NOMO-1 (cell line): ENCODE measurements at regions not wholly inside any gene's neighbourhood (a gene's known extent, or its start where the extent isn't known, plus 50 kb on each side); places are given as distances from the start of the nearest gene placed in this dataset.
A peak's percentile ranks its signal among the peaks of the same experiment; 100 is the strongest.

Experiments used
- DNase-seq, 2 experiments: peaks; one replicate each; lab custom pipeline; 2025; ENCODE audit not compliant: unreplicated experiment in 2 of 2; lab: John Stamatoyannopoulos, UW

DNA sequence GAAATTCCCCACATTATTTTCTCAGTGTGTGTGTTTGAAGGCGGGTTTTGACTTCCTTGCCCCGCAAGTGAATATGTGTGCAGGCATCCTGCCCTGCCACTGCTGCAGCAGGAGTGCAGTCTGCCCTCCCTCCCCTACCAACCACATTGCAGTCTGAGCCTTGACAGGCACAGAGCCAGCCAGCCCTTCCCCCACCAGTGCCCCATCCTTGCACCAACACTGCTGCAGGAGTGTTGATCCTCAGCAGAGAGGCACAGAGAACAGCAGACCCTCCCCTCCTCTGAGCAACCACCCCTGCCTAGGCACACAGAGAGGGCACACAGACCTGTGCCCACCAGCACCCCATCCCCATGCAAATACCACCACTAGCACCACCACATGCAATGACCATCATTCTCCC, 683.0 kb upstream of the PKDCC start:
- DNase-seq, result no peak

DNA sequence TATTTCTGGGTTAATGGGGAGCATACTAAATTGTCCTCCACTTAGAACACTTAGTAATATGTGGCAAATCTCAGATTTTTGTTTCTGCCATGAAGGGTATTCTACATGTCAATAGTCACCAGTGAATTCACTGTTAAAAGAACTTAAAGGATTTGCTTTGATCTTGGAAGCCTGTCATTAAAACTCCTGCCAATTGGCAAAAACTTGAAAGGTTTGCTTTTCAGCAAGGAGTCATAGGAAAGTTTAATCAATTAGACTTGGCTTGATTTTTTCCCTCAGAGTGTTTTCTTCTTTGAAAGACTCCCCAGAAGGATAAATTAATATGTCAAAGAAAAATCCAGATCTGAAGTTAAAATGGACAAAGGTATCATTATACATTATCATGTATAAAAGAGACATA, 671.9 kb upstream of the PKDCC start:
- no peak for DNase-seq

DNA sequence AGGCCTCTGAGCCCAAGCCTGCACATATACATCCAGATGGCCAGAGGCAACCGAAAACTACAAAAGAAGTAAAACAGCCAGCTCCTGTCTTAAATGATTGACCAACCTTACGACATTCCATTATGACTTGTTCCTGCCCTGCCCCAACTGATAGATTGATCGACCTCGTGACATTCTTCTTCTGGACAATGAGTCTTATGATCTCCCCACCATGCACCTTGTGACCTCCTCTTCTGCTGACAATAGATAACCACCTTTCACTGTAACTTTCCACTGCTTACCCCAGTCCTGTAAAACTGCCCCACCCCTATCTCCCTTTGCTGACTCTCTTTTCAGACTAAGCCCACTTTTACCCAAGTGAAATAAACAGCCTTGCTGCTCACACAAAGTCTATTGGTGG, 670.0 kb upstream of the PKDCC start:
- DNase-seq, result no peak

DNA sequence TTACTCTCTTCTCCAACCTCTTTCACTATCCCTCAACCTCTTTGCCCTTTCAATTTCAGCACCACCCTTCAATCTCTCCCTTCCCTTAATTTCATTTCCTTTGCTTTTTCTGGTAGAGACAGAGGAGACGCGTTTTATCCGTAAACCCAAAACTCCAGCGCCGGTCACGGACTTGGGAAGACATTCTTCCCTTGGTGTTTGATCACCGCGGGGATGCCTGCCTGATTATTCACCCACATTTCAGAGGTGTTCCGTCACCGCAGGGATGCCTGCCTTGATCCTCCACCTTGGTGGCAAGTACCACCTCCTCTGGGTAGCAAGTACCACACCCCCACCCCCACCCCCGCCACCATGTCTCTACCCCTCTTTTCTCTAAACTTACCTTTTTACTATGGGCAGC, 669.4 kb upstream of the PKDCC start:
- no peak for DNase-seq

DNA sequence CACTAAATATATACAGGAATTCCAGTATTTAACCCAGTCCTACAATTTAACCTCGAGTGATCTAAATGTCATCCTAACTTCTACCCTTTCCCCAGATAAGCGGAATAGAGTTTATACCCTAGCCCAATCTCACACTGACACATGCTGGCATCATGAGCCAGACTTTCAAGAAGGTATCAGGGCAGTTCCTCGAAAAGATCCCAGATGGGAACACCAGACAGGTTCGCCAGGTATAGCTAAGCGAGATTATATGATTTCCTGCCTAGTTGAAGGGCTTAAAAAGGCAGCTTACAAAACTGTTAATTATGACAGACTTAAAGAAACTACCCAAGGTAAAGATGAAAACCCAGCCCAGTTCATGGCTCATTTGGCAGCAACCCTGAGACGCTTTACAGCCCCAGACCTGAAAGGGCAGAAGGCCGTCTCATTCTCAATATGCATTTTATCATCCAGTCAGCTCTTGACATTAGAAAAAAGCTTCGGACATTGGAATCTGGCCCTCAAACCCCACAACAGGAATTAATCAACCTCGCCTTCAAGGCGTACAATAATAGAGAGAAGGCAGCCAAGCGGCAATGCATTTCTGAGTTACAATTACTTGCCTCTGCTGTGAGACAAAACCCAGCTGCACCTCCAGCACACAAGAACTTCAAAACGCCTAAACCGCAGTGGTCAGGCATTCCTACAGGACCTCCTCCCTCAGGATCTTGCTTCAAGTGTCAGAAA, 668.2 kb upstream of the PKDCC start:
- DNase-seq, result no peak

DNA sequence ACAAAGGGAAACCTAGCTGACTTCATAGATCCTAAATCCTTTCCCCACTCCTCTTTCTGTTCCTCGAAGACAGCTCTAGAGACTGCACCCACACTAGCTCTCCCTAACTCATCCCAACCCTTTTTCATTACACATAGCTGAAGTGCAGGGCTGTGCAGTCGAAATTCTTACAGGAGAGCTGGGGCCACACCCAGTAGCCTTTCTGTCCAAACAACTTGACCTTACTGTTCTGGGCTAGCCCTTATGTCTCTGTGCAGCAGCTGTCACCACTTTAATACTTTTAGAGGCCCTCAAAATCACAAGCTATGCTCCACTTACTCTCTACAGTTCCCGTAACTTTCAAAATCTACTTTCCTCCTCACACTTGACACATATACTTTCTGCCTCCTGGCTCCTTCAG, 666.1 kb upstream of the PKDCC start:
- no peak for DNase-seq

DNA sequence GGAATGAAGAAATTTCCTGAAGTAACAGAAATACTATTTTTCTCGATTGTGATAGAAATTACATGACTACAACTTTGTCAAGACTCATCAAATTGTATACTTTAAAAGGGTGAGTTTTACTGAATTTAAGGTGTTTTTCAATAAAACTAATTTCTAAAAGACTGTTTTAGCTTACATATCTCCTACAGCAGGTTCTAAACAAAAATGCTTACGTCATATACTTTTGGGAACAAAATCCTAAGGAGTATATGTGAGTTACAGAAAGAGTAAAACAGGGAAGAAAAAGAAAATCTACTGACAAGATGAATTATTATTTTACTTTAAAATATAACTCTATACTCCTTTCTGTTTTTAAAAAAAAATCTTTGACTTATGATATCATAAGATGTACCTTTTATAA, 660.3 kb upstream of the PKDCC start:
- no peak for DNase-seq

DNA sequence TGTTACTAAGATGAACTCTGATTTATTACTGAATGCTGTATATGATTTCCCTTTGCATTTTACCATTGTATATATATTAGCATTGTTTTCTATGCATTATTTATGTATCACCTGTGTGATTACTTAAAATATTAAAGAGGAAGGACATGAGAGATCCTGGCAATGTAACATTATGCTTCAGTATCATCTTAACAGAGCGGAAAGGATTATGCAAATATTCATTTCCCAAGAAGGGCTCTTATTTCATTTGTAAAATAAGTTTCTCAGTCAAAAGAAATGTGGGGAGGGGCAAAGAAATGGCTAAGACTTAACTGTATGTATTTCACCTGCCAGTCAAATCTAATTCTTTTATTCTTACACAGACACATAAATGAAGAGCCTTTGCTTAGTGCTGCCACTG, 654.2 kb upstream of the PKDCC start:
- no peak for DNase-seq

DNA sequence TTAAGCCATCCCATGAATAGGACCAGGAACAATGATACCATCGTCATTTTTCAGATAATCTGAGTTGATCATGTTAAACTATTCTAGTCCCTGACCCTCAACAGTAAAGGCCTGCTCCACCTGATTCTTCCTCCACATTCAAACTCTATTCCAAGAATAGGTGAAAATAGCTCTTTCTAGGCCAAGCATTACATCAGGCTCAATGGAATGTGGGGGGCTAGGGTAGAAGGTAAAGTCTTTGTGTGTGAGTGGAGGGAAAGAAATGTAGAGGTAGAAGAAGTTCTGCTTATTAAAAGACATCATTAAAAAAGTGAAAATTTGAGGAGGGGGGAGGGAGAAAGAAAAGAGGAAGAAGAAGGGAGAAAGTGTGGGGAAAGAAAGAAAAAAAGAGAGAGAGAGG, 653.3 kb upstream of the PKDCC start:
- no peak for DNase-seq

DNA sequence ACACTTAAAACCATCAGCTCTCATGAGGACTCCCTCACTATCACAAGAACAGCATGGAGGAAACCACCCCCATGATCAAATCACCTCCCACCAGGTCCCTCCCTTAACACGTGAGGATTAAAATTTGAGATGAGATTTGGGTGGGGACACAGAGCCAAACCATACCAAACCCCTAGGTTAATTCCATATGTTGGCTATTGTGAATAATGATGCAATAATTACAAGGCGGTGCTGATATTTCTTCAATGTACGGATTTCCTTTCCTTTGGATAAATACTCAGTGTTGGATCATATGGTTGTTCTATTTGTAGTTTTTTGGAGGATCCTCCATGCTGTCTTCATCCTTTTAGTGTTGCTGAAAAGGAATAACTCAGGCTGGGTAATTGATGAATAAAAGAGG, 652.1 kb upstream of the PKDCC start:
- DNase-seq, result no peak

DNA sequence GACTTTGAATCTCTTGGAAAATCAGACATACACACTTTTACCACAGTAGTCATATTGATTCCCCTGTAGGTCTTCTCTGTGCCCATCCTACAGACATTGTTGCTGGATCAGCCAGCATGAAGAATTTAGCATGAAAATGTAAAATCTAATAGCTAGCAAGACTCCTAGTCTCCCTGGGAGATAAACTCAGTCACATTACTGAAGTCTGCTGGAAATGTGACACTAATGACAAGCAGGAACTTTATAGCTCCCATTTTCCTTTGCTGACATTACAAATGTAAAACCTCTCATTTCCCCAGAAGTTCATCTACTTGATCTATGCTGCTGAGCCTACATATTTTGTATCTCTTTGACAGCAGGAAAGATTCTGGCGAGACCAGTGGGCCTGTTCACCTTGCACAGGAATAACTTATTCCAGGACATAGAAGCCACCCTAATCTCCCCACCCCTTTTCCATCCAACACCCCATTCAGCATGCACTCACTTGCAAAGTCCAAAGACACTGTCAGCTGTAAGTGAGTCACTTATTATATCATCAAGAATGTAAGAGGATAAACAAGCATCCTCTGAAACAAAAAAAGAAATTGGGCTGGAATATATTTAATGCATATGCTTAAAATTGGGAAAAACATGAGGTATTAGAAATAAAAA, 648.3 kb upstream of the PKDCC start:
- DNase-seq, result no peak

DNA sequence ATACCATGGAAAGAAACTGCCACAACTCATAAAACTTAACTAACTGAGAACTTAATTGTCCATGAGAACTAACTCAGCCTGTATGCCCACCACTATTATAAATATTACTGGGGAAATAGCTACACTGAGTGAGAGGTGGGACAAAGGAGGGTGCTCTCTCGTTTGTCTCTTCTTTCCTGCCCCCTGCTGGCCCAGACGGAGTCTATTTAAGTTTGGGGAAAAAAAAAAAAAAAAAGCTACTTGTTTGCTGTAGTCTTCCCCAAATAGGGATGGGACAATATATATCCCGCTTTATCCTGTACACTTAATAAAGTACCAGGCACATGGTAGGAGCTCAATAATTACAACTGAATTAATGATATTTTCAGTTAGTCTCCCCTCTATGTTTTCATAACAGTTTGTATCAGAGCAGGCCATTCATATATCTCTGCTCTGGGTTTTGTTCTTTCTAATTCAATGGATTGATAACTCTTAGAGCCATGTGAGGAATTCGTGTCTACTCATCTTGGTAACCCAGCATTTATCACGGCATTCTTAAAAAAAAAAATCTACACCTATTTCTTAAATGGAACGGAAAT, 647.6 kb upstream of the PKDCC start:
- no peak for DNase-seq

DNA sequence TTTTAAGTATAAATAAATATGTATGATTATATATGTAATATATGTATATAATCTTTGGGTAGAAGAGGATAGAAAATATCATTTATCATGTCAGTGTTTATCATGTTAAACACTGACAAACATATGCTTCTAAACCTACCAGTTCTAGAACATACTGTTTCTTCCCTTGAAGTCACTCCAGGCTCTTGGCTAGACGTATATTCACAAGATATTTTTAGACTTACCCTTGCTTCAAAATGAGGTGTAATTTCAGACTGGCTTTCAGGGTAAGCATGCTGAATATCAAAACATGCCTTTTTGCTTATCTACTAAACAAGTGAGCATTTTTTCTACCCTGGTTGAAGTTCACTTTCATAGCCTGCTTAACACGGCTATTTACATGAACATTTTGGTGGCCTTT, 642.4 kb upstream of the PKDCC start:
- DNase-seq, result no peak

DNA sequence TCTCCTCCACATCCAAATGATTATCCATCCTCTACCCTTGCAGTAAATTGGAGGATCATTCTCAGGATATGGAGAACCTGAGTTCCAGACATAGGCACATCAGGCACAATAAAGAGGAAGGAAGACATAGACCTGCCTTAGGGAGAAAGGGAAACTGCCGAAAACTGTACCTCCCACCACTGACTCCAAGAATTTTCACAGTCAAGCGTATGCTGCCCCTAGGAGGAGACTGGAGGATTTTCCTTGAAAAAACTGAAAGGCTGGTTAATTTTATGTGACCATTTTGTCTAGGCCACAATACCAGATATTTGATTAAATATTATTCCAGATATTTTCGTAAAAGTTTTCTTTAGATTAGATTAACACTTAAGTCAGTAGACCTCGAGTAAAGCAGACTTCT, 638.5 kb upstream of the PKDCC start:
- DNase-seq, result no peak

DNA sequence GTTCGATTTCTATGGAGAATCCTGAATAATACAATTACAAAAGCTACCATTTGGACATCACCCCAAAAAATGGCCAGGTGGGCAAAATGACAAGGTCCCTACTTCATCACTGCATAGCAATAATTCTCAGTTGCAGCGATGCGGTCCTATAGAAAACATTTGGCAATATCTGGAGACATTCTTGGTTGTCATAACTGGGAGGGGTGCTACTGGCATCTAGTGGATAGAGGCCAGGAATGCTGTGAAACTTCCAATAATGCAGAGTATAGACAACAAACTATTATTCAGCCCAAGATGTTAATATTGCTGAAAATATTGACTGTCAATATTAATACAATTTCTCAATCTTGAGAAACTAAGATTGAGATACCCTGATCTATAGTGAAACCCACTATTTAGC, 637.8 kb upstream of the PKDCC start:
- DNase-seq, result no peak

DNA sequence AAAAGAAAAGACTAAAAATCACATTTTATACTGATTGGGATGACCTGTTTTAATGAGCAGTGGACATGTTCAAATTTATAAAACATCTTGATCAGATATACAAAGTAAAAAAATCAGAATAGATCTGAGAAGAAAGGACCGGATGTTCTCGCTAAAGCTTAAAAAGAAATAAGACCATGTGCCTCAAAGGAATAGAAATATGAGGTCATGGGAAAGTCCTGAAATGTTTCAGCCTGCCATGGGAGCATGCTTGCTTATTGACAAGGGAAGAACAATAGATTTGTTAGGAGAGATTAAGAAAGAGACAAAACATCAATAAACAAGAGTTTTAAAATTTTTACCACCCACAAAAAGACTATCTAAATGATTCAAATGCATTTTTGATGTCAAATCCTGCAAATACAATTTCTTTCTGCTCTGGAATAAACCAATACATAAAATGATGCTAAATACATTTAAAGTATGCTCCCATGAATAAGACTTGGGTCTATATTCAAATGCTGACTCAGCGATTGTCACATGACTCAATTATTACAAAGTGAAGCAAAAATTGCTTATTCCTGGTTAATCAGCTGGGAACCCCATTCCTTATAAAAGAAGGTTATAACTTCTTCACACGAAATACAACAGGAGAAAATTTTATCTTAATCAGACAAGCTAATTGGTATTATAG, 633.9 kb upstream of the PKDCC start:
- no peak for DNase-seq

DNA sequence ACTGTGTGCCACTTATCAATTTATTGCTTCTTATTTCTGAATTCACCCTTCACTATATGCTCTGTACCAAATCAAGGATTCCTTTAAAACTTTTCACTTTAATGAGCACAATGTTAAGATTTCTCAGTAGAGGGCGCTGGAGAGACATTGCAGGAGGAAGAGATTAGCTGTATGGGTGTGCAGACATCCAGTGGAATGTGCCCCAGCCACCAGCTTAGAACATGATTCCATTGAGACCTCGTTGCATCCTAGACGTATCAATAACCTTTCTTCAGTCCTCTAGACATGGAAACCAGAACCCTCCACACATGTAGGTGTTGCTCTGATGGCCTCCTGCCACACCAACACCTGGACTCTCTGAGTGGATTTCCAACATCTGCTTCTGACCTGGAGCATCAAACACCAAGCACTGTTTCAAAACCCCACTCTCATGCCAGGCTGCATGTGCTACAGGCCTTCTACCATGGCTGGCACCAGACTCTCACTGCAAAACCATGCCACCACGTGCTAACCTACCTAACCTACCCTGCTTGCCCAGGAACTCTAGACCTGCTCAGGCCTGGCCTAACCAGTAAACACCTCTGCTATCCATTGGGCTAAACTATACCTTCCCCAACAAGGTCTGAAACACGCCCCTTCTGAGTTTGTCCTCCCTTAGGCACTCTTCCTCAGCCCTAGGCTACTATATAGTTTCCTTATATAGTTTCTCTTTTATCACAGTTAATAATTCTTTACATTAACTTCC, 633.2 kb upstream of the PKDCC start:
- DNase-seq, result peak; percentile 34 to 50

DNA sequence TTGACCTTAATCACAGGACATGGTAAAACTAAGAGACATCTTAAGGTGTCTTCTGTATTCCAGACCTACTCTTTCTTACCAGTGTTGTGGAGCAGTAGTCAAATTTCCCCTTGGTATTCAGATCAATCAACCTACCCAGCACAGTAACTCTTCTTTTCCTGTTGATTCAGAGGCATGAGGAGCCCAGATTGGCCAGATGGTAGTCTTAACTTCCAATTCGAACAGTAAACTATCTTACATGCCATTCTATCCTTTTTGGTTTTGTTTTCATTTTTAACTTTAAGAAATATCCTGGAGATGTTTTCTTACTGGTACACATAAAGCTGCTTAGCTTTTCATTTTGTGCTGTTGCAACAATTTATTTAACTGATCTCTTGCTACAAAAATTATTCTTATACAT, 630.3 kb upstream of the PKDCC start:
- no peak for DNase-seq

DNA sequence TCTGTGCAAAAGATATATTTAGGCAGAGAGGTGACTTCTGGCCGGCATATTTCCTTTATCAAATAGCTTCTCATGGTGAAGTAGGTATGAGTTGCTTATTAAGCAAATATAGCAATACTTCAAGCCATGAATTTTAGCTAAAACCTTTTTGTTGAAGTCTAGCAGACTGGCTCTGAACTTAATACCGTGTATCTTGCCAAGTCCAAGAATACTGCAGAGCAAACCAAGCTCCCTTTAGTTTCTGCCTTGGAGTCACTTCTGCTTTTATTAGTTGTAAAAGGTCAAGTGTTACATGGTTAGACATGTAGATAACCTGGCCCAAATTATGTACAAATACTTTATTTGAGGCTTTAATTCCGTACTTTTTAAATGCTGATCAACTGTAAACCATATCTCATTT, 627.6 kb upstream of the PKDCC start:
- DNase-seq, result peak in 1 of 2 experiments; percentile 6

DNA sequence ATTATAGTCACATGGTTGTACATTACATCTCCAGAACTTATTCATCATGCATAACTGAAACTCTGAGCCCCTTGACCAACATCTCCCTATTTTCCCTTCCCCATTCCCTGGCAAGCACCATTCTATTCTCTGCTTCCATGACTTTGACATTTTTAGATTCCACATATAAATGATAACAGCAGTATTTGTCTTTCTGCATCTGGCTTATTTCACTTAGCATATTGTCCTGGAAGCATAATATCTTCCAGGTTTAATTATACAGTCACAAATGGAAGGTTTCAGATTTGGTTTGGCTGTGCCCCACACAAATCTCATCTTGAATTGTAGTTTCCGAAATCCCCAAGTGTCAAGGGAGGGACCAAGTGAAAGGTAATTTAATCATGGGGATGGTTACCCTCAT, 626.9 kb upstream of the PKDCC start:
- DNase-seq, result no peak

DNA sequence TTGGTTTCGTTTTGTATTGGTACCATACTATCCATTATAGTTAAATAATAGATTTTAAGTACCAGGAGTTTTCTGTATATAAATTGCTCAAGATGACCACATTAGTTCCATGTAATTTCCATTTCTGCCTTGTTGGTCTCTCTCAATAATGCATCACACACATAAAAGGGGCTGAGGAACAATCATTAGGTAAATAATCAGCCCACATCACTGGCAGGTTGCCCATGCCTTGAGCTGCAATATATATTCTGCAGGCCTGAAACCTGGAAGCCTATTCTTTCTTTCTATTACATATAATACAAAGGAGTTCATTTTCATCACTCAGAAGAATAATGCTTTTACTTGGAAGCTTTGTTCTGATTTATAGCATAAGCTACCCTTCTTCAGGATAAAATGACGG, 616.1 kb upstream of the PKDCC start:
- DNase-seq, result no peak
